ENCODE measurements at regions not wholly inside any gene's neighbourhood (a gene's known extent, or its start where the extent isn't known, plus 50 kb on each side); places are given as distances from the start of the nearest gene placed in this dataset.
"Not testable (repeated sequence)": the region's sequence is repeated elsewhere in the genome, so short reads cannot be mapped to it uniquely, and the experiment has no call there.

- no peak for DNase-seq
These were observed 321.6 kb downstream of the PLPP3 start for GRCh38 chr1:56257726-56258125.

GRCh38 chr1:56256153-56257000 lies 323.0 kb downstream of the PLPP3 start:
- no peak for DNase-seq

- DNase-seq: no peak
These were observed 323.7 kb downstream of the PLPP3 start for GRCh38 chr1:56255516-56256152.

GRCh38 chr1:56254130-56254529 lies 325.2 kb downstream of the PLPP3 start:
- DNase-seq: no peak

- no peak for DNase-seq
These were observed 328.6 kb downstream of the PLPP3 start for GRCh38 chr1:56250809-56251208.

- DNase-seq: no peak
These were observed 330.1 kb downstream of the PLPP3 start for GRCh38 chr1:56249234-56249633.

- no peak for DNase-seq
These were observed 331.2 kb downstream of the PLPP3 start for GRCh38 chr1:56248138-56248537.

- DNase-seq: not testable (repeated sequence)
These were observed 332.6 kb downstream of the PLPP3 start for GRCh38 chr1:56246726-56247125.

- no peak for DNase-seq
These were observed 339.0 kb downstream of the PLPP3 start for GRCh38 chr1:56240400-56240799.

GRCh38 chr1:56237491-56238064 lies 341.8 kb downstream of the PLPP3 start:
- no peak for DNase-seq

GRCh38 chr1:56236688-56237087 lies 342.7 kb downstream of the PLPP3 start:
- no peak for DNase-seq

GRCh38 chr1:56235909-56236510 lies 343.4 kb downstream of the PLPP3 start:
- no peak for DNase-seq

GRCh38 chr1:56229186-56229585 lies 350.2 kb downstream of the PLPP3 start:
- peak; percentile 8 for DNase-seq

- DNase-seq: no peak
These were observed 351.5 kb downstream of the PLPP3 start for GRCh38 chr1:56227886-56228285.

GRCh38 chr1:56227401-56227800 lies 352.0 kb downstream of the PLPP3 start:
- DNase-seq: no peak

GRCh38 chr1:56225964-56226815 lies 353.2 kb downstream of the PLPP3 start:
- DNase-seq: no peak

GRCh38 chr1:56223968-56224367 lies 355.4 kb downstream of the PLPP3 start:
- DNase-seq: no peak

- no peak for DNase-seq
These were observed 356.3 kb downstream of the PLPP3 start for GRCh38 chr1:56222914-56223540.

- no peak for DNase-seq
These were observed 359.3 kb downstream of the PLPP3 start for GRCh38 chr1:56220021-56220420.

GRCh38 chr1:56218023-56218422 lies 361.3 kb downstream of the PLPP3 start:
- DNase-seq: no peak

GRCh38 chr1:56216218-56216617 lies 363.1 kb downstream of the PLPP3 start:
- no peak for DNase-seq

GRCh38 chr1:56215771-56216170 lies 363.6 kb downstream of the PLPP3 start:
- DNase-seq: no peak
